ENCODE measurements at regions not wholly inside any gene's neighbourhood (a gene's known extent, or its start where the extent isn't known, plus 50 kb on each side); places are given as distances from the start of the nearest gene placed in this dataset.

DNA sequence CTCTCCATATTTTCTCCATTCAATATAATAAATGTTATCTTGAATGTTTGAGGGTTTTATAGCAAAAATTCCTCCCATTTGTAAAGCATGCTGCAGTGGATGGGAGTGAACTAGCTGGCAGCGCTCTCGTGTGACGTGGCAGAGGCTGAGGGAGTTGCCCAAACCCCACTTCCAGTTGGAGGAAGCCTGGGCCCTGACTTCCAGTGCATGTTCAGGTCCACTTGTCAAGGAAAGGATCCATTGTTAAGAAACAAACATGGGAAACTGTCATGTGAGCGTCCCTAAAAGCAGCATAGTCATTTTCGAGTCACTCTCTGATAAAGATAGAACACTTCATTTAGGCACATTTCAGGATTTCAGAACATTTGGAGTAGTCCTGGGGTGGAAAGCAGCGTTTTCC lies 116.6 kb downstream of the SLC25A47 start:
- no peak for DNase-seq (ENCODE audit: low read depth)

DNA sequence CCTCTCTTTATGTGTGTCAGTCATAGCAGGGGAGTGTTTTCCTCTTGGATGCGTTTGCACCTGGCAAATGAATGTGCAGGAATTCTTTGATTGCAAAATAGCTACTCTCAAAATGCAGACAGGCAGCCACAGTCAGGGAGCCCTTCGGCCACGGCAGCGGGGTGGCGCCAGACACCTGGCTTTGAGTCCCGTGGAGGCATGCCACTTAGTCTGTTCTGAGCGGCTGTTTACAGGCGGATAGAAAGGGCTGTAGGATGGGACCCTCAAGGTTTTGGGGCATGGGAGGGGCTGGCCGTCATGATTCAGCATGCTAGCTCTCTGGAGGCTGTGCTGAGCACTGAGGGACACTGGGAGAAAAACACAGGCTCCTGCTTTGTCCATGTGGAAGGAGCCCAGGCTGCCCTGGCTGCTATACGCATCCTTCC lies 117.1 kb downstream of the SLC25A47 start:
- DNase-seq (ENCODE audit: low read depth): no peak

GRCh38 chr14:100440758-100441203 lies 117.6 kb downstream of the SLC25A47 start:
- DNase-seq (ENCODE audit: low read depth): no peak

DNA sequence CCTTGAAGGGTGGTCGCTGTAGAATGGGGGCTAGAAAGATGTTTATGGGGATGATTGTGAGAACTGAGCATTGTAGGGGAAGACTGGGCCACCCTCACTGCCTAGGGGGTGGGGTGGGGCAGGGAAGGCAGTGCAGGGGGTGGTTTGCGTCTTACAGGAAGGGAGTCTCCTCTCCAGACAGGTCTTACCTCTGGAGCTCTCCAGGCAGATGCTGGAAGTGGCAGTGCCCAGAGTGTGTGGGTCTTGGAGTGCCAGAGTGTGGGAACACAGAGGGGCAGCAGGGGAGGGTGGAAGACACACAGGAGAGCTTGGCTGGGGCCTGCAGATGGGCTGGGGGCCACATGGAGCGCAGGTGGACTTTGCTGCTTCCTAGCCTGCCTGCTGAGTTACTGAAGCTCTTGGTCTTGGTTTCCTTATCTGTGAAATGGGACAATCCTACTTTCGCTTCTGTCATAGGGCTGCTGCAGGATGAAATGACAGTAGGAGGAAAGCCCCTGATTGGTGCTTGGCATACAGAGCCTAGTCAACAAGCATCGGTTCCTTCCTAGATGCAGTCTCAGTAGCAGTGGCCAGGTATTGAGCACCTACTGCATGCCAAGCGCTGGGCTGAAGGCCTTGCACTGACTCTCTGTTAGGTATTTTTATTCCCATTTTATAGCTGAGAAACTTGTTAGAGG lies 118.3 kb downstream of the SLC25A47 start:
- DNase-seq (ENCODE audit: low read depth): no peak

DNA sequence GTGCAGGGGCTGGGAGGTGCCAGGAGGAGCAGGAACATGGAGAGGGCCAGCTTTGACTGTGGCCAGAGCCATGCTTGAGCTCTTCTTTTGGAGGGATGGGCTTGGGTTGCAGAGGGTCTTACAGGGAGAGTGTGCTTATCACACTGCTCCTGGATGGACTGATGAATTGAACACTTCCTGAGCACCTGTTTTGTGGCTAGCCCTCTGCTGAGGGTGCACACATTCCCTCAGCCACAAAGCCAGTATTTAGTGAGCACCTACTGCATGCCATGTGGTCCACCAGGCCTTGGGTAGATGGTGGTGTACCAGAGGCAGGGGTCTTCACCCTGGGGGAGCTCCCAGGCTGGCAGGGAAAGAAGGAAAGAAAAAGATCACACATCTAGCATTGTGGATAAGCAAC lies 118.9 kb downstream of the SLC25A47 start:
- DNase-seq (ENCODE audit: low read depth): no peak

- no peak for DNase-seq (ENCODE audit: low read depth)
These were observed 119.7 kb downstream of the SLC25A47 start for GRCh38 chr14:100442498-100443490.

GRCh38 chr14:100443603-100444002 lies 120.5 kb downstream of the SLC25A47 start:
- no peak for DNase-seq (ENCODE audit: low read depth)

DNA sequence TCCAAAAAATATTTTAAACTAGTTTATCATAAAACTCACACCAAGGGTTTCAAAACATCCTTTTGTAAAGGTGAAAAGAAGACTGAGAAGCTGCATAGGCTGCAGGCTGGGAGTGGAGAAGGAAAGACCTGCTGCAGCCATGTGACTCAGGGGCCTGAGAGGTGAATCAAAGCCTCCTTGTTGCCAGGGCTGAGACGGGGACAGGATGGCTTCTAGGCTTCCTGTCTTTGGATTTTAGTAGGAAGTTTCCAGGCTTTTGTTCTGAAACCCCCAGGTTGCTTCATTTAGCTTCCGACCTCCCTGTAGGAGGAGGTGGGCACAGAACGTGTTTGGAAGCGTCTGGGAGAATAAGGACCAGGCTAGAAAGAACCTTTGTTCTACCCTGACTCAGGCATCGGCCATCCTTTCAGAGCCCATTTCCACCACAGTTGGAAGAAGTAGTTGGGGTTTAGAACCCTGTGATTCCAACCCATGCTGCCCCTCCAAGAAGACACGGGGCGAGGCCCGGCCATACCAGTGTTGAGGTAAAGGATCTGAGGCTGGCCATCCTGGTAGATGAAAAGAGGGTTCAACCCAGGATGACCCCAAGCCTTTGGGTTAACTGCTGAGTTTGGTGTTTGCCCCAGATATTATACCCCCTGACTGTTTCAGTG lies 122.4 kb downstream of the SLC25A47 start:
- no peak for DNase-seq (ENCODE audit: low read depth)

GRCh38 chr14:100446572-100446971 lies 123.4 kb downstream of the SLC25A47 start:
- DNase-seq (ENCODE audit: low read depth): no peak

- DNase-seq (ENCODE audit: low read depth): no peak
These were observed 125.2 kb downstream of the SLC25A47 start for GRCh38 chr14:100448376-100448775.

- no peak for DNase-seq (ENCODE audit: low read depth)
These were observed 126.3 kb downstream of the SLC25A47 start for GRCh38 chr14:100449225-100449987.

DNA sequence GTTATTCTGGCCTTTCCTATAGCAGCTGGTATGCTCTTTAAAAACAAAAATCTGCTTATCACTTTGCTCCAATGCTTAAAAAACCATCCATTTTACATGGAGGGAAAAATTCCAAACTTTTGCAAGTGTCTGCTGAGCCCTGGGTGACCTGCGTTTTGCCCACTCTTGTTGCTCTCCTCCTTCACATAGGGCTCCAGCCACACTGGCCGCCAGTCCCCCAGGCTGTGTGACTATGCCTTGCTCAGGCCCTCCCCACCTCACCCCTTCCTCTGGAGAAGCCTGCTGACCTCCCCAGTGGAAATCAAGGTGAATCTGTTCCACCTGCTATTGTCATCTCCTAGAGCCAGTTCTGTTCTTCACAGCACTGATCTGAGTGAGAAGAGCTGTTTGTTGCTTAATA lies 126.9 kb downstream of the SLC25A47 start:
- DNase-seq (ENCODE audit: low read depth): no peak

- DNase-seq (ENCODE audit: low read depth): no peak
These were observed 127.6 kb downstream of the SLC25A47 start for GRCh38 chr14:100450736-100451135.

- no peak for DNase-seq (ENCODE audit: low read depth)
These were observed 128.1 kb downstream of the SLC25A47 start for GRCh38 chr14:100451264-100451663.

GRCh38 chr14:100453930-100454329 lies 130.8 kb downstream of the SLC25A47 start:
- DNase-seq (ENCODE audit: low read depth): no peak

DNA sequence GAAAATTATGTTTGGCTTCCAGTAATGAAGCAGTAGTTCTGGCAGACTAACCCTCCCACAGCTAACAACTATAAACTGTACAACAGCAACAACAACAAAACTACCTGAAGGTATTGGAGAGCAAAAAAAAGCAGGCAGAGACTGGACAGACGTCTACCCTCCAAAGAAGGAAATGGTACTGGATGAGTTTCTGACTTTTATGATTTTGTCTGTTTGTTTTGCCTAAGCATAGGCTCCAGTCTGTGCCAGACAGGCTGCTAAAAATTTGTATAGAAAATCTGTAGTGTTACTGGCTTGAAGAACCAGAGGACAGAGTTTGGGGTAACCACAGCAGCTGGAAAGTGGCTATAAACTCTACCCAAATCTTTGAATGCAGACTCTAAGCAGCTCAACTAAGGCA lies 131.3 kb downstream of the SLC25A47 start:
- DNase-seq (ENCODE audit: low read depth): no peak

GRCh38 chr14:100463937-100464336 lies 123.3 kb downstream of the BEGAIN start:
- DNase-seq (ENCODE audit: low read depth): no peak

- no peak for DNase-seq (ENCODE audit: low read depth)
These were observed 120.9 kb downstream of the BEGAIN start for GRCh38 chr14:100466111-100466856.

DNA sequence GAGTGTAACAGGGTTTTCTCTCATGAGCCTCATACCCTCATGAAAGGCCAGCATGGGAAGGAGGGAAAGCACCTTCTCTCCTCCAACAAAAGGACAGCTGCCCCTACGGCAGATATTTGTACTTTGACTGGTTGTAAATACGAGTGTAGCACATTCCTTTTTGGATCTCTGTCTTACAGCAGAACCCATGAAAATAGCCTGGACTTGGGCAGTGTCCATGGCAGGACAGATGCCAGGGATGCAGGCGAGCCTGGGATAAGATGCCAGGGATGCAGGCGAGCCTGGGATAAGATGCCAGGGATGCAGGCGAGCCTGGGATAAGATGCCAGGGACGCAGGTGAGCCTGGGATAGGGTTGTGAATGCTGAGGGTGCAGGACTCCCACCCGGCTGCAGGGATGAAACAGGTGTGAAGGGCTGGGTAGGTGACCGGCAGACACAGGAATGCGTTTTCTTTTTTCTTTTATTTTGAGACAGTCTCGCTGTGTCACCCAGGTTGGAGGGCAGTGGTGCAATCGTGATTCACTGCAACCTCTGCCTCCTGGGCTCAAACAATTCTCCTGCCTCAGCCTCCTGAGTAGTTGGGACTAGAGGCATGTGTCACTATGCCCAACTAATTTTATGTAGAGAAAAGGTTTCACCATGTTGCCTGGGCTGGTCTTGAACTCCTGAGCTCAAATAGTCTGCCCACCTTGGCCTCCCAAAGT lies 120.0 kb downstream of the BEGAIN start:
- DNase-seq (ENCODE audit: low read depth): no peak

GRCh38 chr14:100467939-100468338 lies 119.3 kb downstream of the BEGAIN start:
- no peak for DNase-seq (ENCODE audit: low read depth)
